Head of caudate nucleus (tissue), 42 donors: ENCODE measurements at regions not wholly inside any gene's neighbourhood (a gene's known extent, or its start where the extent isn't known, plus 50 kb on each side); places are given as distances from the start of the nearest gene placed in this dataset.
A peak's percentile ranks its signal among the peaks of the same experiment; 100 is the strongest.

Experiments used
- DNase-seq, 42 donors: peaks; one replicate each; pipeline versions ENCODE4 v3.0.0 to v3.0.0-alpha.2; 2020 to 2021; ENCODE audit warnings: mixed read lengths in 7 of 42
- intact Hi-C: fragments of 100-400 bp; cut with DNase I; formaldehyde crosslinking; loops from one replicate; pipeline ENCODE4 v1.15.0; 2022

- intact Hi-C loops: no loop called here
- DNase-seq: no peak
Measured at GRCh38 chr9:135000647-135001245, 83.0 kb upstream of the FCN1 start.

- intact Hi-C loops: no loop called here
Measured at GRCh38 chr9:135001526-135001925, 83.8 kb upstream of the FCN1 start.

GRCh38 chr9:135002336-135002735, 84.6 kb upstream of the FCN1 start:
- intact Hi-C loops: no loop called here
- no peak for DNase-seq

More at GRCh38 chr9:135001526-135001925, 83.8 kb upstream of the FCN1 start:
- DNase-seq: peak in 1 of 42 donors; percentile 3

- DNase-seq: no peak
Measured at GRCh38 chr9:135002802-135003201, 84.7 kb upstream of the OLFM1 start.

GRCh38 chr9:135004772-135005171, 82.7 kb upstream of the OLFM1 start:
- no peak for DNase-seq
- intact Hi-C loops: no loop called here

More at GRCh38 chr9:135002802-135003201, 84.7 kb upstream of the OLFM1 start:
- intact Hi-C loops: no loop called here

- intact Hi-C loops: no loop called here
- DNase-seq: no peak
Measured at GRCh38 chr9:135006911-135007570, 80.4 kb upstream of the OLFM1 start.

- intact Hi-C loops: no loop called here
- no peak for DNase-seq
Measured at GRCh38 chr9:135007601-135008000, 79.9 kb upstream of the OLFM1 start.

- intact Hi-C loops: no loop called here
- DNase-seq: no peak
Measured at GRCh38 chr9:135008416-135008815, 79.1 kb upstream of the OLFM1 start.

GRCh38 chr9:135009051-135009560, 78.4 kb upstream of the OLFM1 start:
- no peak for DNase-seq
- intact Hi-C loops: no loop called here

GRCh38 chr9:135009794-135010585, 77.5 kb upstream of the OLFM1 start:
- no peak for DNase-seq
- intact Hi-C loops: no loop called here

- intact Hi-C loops: no loop called here
Measured at GRCh38 chr9:135010586-135010860, 76.9 kb upstream of the OLFM1 start.

GRCh38 chr9:135010921-135011320, 76.5 kb upstream of the OLFM1 start:
- intact Hi-C loops: no loop called here
- no peak for DNase-seq

More at GRCh38 chr9:135010586-135010860, 76.9 kb upstream of the OLFM1 start:
- DNase-seq: no peak

- no peak for DNase-seq
- intact Hi-C loops: no loop called here
Measured at GRCh38 chr9:135012166-135012565, 75.3 kb upstream of the OLFM1 start.

GRCh38 chr9:135014311-135015010, 73.0 kb upstream of the OLFM1 start:
- intact Hi-C loops: no loop called here
- DNase-seq: peak in 24 of 42 donors; percentile 10 to 77 (median 32)

GRCh38 chr9:135015096-135015495, 72.4 kb upstream of the OLFM1 start:
- DNase-seq: no peak
- intact Hi-C loops: no loop called here

- intact Hi-C loops: no loop called here
- DNase-seq: no peak
Measured at GRCh38 chr9:135015565-135015964, 71.9 kb upstream of the OLFM1 start.

GRCh38 chr9:135016037-135016640, 71.3 kb upstream of the OLFM1 start:
- intact Hi-C loops: no loop called here
- peak in 21 of 42 donors; percentile 12 to 66 (median 38) for DNase-seq

GRCh38 chr9:135016876-135017275, 70.6 kb upstream of the OLFM1 start:
- intact Hi-C loops: no loop called here
- no peak for DNase-seq

- intact Hi-C loops: no loop called here
- no peak for DNase-seq
Measured at GRCh38 chr9:135017899-135018298, 69.6 kb upstream of the OLFM1 start.
